ENCODE measurements at regions not wholly inside any gene's neighbourhood (a gene's known extent, or its start where the extent isn't known, plus 50 kb on each side); places are given as distances from the start of the nearest gene placed in this dataset.

DNA sequence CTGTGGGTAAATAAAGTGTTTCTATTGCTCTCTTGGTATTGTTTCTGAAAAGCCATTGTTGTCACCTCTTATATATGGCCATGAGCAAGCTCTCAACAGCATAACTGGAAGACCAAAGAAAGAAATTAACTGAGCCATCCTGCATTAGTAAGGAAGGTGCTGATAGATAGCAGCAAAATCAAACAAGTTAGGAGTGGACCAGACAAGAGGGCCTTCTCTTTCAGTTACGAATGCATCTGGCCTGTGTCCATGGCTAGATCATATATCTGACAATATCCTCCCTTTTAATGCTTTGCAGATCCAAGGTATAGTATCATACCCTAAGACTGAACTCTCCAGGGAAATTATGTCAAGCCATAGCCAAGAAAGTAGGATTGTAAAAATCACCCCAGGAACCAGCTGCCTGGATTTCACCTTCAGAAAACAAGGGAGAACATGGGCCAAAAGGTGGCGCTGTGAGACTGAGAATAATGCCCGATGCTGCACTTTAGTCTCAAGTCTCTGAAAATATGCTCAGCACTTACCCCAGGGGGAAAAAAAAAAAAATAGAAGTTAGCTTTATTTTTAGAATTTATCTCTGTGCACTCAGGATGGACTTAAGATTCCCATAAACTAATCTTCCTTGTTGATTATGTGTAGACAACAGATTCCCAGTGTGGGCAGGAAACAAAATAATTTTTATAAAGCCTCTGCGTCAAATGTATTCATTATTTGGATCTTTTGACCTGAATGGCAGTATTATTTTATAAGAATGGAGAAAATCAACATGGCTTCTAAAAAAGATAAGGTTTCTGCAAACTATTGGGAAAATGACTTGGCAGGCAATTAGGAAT lies 415.1 kb downstream of the ETS1 start:
- TF ChIP-seq, protein P1, sequence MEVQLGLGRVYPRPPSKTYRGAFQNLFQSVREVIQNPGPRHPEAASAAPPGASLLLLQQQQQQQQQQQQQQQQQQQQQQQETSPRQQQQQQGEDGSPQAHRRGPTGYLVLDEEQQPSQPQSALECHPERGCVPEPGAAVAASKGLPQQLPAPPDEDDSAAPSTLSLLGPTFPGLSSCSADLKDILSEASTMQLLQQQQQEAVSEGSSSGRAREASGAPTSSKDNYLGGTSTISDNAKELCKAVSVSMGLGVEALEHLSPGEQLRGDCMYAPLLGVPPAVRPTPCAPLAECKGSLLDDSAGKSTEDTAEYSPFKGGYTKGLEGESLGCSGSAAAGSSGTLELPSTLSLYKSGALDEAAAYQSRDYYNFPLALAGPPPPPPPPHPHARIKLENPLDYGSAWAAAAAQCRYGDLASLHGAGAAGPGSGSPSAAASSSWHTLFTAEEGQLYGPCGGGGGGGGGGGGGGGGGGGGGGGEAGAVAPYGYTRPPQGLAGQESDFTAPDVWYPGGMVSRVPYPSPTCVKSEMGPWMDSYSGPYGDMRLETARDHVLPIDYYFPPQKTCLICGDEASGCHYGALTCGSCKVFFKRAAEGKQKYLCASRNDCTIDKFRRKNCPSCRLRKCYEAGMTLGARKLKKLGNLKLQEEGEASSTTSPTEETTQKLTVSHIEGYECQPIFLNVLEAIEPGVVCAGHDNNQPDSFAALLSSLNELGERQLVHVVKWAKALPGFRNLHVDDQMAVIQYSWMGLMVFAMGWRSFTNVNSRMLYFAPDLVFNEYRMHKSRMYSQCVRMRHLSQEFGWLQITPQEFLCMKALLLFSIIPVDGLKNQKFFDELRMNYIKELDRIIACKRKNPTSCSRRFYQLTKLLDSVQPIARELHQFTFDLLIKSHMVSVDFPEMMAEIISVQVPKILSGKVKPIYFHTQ (CRISPR knock-in tag; IDR thresholded peaks at IDR 0.05) = no peak
- TF ChIP-seq, protein P2, sequence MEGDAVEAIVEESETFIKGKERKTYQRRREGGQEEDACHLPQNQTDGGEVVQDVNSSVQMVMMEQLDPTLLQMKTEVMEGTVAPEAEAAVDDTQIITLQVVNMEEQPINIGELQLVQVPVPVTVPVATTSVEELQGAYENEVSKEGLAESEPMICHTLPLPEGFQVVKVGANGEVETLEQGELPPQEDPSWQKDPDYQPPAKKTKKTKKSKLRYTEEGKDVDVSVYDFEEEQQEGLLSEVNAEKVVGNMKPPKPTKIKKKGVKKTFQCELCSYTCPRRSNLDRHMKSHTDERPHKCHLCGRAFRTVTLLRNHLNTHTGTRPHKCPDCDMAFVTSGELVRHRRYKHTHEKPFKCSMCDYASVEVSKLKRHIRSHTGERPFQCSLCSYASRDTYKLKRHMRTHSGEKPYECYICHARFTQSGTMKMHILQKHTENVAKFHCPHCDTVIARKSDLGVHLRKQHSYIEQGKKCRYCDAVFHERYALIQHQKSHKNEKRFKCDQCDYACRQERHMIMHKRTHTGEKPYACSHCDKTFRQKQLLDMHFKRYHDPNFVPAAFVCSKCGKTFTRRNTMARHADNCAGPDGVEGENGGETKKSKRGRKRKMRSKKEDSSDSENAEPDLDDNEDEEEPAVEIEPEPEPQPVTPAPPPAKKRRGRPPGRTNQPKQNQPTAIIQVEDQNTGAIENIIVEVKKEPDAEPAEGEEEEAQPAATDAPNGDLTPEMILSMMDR (IDR thresholded peaks at IDR 0.05) = peak; percentile 77
- TF ChIP-seq TP53 (CRISPR knock-in tag; IDR thresholded peaks at IDR 0.05) (no peak), ESRRA (CRISPR knock-in tag; IDR thresholded peaks at IDR 0.05; ENCODE audit: borderline replicate concordance) (no peak), NFYB (CRISPR knock-in tag; conservative IDR thresholded peaks at IDR 0.05; ENCODE audit: low read depth) (no peak)
- TF ChIP-seq, protein P3, sequence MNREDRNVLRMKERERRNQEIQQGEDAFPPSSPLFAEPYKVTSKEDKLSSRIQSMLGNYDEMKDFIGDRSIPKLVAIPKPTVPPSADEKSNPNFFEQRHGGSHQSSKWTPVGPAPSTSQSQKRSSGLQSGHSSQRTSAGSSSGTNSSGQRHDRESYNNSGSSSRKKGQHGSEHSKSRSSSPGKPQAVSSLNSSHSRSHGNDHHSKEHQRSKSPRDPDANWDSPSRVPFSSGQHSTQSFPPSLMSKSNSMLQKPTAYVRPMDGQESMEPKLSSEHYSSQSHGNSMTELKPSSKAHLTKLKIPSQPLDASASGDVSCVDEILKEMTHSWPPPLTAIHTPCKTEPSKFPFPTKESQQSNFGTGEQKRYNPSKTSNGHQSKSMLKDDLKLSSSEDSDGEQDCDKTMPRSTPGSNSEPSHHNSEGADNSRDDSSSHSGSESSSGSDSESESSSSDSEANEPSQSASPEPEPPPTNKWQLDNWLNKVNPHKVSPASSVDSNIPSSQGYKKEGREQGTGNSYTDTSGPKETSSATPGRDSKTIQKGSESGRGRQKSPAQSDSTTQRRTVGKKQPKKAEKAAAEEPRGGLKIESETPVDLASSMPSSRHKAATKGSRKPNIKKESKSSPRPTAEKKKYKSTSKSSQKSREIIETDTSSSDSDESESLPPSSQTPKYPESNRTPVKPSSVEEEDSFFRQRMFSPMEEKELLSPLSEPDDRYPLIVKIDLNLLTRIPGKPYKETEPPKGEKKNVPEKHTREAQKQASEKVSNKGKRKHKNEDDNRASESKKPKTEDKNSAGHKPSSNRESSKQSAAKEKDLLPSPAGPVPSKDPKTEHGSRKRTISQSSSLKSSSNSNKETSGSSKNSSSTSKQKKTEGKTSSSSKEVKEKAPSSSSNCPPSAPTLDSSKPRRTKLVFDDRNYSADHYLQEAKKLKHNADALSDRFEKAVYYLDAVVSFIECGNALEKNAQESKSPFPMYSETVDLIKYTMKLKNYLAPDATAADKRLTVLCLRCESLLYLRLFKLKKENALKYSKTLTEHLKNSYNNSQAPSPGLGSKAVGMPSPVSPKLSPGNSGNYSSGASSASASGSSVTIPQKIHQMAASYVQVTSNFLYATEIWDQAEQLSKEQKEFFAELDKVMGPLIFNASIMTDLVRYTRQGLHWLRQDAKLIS (CRISPR knock-in tag; IDR thresholded peaks at IDR 0.05; ENCODE audit: borderline replicate concordance) = no peak

Measured in WTC11 (cell line).